GM18870 (cell line): ENCODE measurements at regions not wholly inside any gene's neighbourhood (a gene's known extent, or its start where the extent isn't known, plus 50 kb on each side); places are given as distances from the start of the nearest gene placed in this dataset.

Experiments used
- ATAC-seq: cut with Tn5 transposase; IDR thresholded peaks from one replicate; pipeline ENCODE4 v1.9.1; 2021; ENCODE audit warnings: moderate library complexity; ENCODE audit not compliant: unreplicated experiment

GRCh38 chr1:106969731-106970130 is 86.7 kb upstream of the PRMT6 start:
- no peak for ATAC-seq

- ATAC-seq: no peak
Measured at GRCh38 chr1:106972074-106972473, 84.4 kb upstream of the PRMT6 start.

GRCh38 chr1:106975944-106976343 is 80.5 kb upstream of the PRMT6 start:
- ATAC-seq: no peak

- no peak for ATAC-seq
Measured at GRCh38 chr1:106978477-106979322, 77.8 kb upstream of the PRMT6 start.

GRCh38 chr1:106979371-106979770 is 77.1 kb upstream of the PRMT6 start:
- no peak for ATAC-seq

- no peak for ATAC-seq
Measured at GRCh38 chr1:106980121-106980520, 76.4 kb upstream of the PRMT6 start.

GRCh38 chr1:106984801-106985200 is 71.7 kb upstream of the PRMT6 start:
- ATAC-seq: no peak

- ATAC-seq: no peak
Measured at GRCh38 chr1:106986603-106987002, 69.9 kb upstream of the PRMT6 start.

- ATAC-seq: peak; percentile 90
Measured at GRCh38 chr1:106995970-106996369, 60.5 kb upstream of the PRMT6 start.

GRCh38 chr1:106998431-106999002 is 58.0 kb upstream of the PRMT6 start:
- no peak for ATAC-seq

GRCh38 chr1:107000902-107001301 is 55.6 kb upstream of the PRMT6 start:
- ATAC-seq: no peak

- ATAC-seq: no peak
Measured at GRCh38 chr1:107003972-107004371, 52.5 kb upstream of the PRMT6 start.

GRCh38 chr1:107004421-107004820 is 52.1 kb upstream of the PRMT6 start:
- no peak for ATAC-seq
